Common myeloid progenitor, CD34-positive (primary cell): ENCODE measurements at regions not wholly inside any gene's neighbourhood (a gene's known extent, or its start where the extent isn't known, plus 50 kb on each side); places are given as distances from the start of the nearest gene placed in this dataset.
A peak's percentile ranks its signal among the peaks of the same experiment; 100 is the strongest.

Experiments used
- CTCF ChIA-PET: fragments of 350-600 bp; sonication (Branson Sonifier 250); formaldehyde crosslinking; loops from one replicate; lab custom pipeline; 2021; ENCODE audit warnings: antibody characterized with exemption; lab: Charles Lee
- POLR2A ChIA-PET: fragments of 350-600 bp; sonication (Branson Sonifier 250); formaldehyde crosslinking; loops from one replicate; lab custom pipeline; 2021; ENCODE audit warnings: antibody characterized with exemption; lab: Charles Lee
- DNase-seq, 3 donors: peaks; one replicate each; pipeline versions ENCODE4 v3.0.0 to v3.0.0-alpha.2; 2013
- H3K27ac ChIP-seq, 2 experiments: 1 replicate in 1 of 2; 2 replicates in 1 of 2; pipeline ENCODE4 v1.7.0; 2013; ENCODE audit warnings: inconsistent platforms in 2 of 2, low read length in 2 of 2, mild to moderate bottlenecking in 2 of 2, low read depth in 1 of 2, moderate library complexity in 1 of 2; ENCODE audit not compliant: severe bottlenecking in 2 of 2, insufficient read depth in 1 of 2, poor library complexity in 1 of 2
- H3K27me3 ChIP-seq, 5 experiments: replicated peaks in 2 of 5; 1 replicate in 3 of 5; 2 replicates in 2 of 5; pipeline versions ENCODE4 v1.6.1 to v1.7.0; 2013; ENCODE audit warnings: low read length in 4 of 5, mild to moderate bottlenecking in 2 of 5, moderate library complexity in 2 of 5, inconsistent platforms in 1 of 5; ENCODE audit not compliant: insufficient read depth in 5 of 5, control insufficient read depth in 4 of 5
- H3K36me3 ChIP-seq, 4 experiments: 1 replicate in 2 of 4; 2 replicates in 2 of 4; pipeline versions ENCODE4 v1.6.1 to v1.7.0; 2013; ENCODE audit warnings: low read length in 3 of 4, control low read depth in 1 of 4, mild to moderate bottlenecking in 1 of 4; ENCODE audit not compliant: control insufficient read depth in 4 of 4, insufficient read depth in 4 of 4
- H3K4me1 ChIP-seq, 4 experiments: 1 replicate in 3 of 4; 2 replicates in 1 of 4; pipeline versions ENCODE4 v1.6.1 to v1.7.1; 2013; ENCODE audit warnings: low read length in 3 of 4, mild to moderate bottlenecking in 3 of 4, control low read depth in 1 of 4, inconsistent platforms in 1 of 4, moderate library complexity in 1 of 4; ENCODE audit not compliant: control insufficient read depth in 4 of 4, insufficient read depth in 4 of 4; ENCODE audit errors: control extremely low read depth in 1 of 4
- H3K4me3 ChIP-seq, 7 experiments: 1 replicate in 4 of 7; 2 replicates in 3 of 7; pipeline versions ENCODE4 v1.5.1 to v1.7.0; 2013; ENCODE audit warnings: mild to moderate bottlenecking in 7 of 7, low read length in 6 of 7, moderate library complexity in 6 of 7, inconsistent platforms in 2 of 7, low read depth in 2 of 7, control low read depth in 1 of 7; ENCODE audit not compliant: insufficient read depth in 4 of 7, control insufficient read depth in 1 of 7; ENCODE audit errors: extremely low read depth in 1 of 7
- H3K9me3 ChIP-seq, 5 experiments: 1 replicate in 4 of 5; 2 replicates in 1 of 5; pipeline versions ENCODE4 v1.6.1 to v1.7.1; 2013; ENCODE audit warnings: low read length in 4 of 5, mild to moderate bottlenecking in 2 of 5, inconsistent platforms in 1 of 5, low read depth in 1 of 5, moderate library complexity in 1 of 5; ENCODE audit not compliant: control insufficient read depth in 4 of 5, insufficient read depth in 2 of 5; ENCODE audit errors: control extremely low read depth in 1 of 5
- WGBS: methylation state at CpG from one replicate; pipeline ENCODE4 v1.1.5; 2013; ENCODE audit not compliant: insufficient coverage; 5-methylcytosine and 5-hydroxymethylcytosine counted together

DNA sequence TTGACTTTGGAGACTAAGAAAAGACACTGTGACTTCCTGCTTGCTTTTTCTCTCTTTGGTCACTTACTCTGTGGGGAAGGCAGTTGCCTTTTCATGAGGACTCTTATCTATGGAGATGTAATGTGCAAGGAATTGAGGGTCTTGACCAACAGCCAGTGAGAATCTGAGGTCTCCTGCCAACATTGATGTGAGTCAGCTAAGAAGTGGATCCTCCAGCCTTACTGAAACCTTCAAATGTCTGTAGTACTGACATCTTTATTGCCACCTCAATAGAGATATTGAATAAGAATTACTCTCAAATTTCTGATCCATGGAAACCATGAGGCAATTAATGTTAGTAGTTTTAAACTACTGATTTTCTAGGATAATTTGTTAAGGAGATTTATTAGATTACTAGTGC is 598.4 kb downstream of the ADGRL2 start:
- Histone ChIP-seq H3K36me3 (no peaks in the 10 kb centered on the region), H3K27me3 (no peaks in the 10 kb centered on the region), H3K9me3 (peaks cover 0 to 2% (median 0%) of the 10 kb centered on the region in 5 experiments), H3K4me1 (peaks cover 0 to 7% (median 1%) of the 10 kb centered on the region in 4 experiments), H3K4me3 (no peak overlapping the region), H3K27ac (no peak overlapping the region)
- CTCF ChIA-PET: interaction anchor here (1.0 kb wide), 1 partner anchor 34 kb away, joined by 3 read pairs; no protein-coding TSS in a partner anchor
- DNase-seq: no peak
- POLR2A ChIA-PET: no interaction called here

DNA sequence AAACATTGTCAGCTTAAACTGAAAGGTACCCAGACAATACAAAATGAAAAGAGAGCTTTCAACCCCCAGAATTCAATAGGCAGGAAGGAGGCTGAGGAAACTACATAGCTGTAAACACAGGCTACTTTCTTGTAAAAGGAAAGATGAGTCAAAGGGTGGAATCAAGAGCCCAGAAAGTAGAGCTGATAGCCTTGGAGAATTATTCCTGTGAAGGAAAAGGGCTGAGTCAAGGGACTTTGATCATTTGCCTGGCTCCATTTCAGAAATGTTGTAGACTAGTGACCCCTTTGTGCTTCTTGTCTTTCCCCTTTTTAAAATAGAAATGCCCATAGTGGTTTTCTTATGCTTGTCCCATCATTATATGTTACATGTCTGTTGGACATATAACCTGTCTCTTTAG is 597.6 kb downstream of the ADGRL2 start:
- no peak overlapping the region for H3K27ac ChIP-seq
- H3K36me3 ChIP-seq: no peaks in the 10 kb centered on the region
- CTCF ChIA-PET: interaction anchor here (1.0 kb wide), 1 partner anchor 35 kb away, joined by 3 read pairs; no protein-coding TSS in a partner anchor
- peaks cover 0 to 7% (median 1%) of the 10 kb centered on the region in 4 experiments for H3K4me1 ChIP-seq
- no peak for DNase-seq
- peaks cover 0 to 2% (median 0%) of the 10 kb centered on the region in 5 experiments for H3K9me3 ChIP-seq
- no peak overlapping the region for H3K4me3 ChIP-seq
- POLR2A ChIA-PET: no interaction called here
- no peaks in the 10 kb centered on the region for H3K27me3 ChIP-seq

DNA sequence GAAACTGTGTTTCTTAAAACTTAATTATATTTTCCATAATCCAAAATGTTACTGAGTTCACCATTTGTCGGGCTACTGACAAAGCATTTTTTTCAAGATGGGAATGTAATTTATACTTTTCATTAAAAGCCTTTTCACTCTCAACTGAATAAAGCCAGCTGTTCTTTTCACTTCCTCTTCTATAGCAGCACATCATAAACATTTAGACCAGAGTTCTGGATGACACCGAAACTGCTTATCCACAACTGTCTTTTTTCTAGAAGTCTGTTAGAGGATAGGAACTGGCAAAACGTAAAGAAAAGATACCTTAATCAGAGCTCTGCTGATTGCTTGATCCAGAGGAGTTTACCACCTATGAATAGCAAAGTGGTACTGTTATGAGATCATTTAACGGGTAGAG is 594.7 kb downstream of the ADGRL2 start:
- Histone ChIP-seq H3K9me3 (peaks cover 0 to 2% (median 0%) of the 10 kb centered on the region in 5 experiments), H3K27ac (no peak overlapping the region), H3K4me1 (peaks cover 0 to 4% (median 1%) of the 10 kb centered on the region in 4 experiments), H3K27me3 (no peaks in the 10 kb centered on the region), H3K36me3 (no peaks in the 10 kb centered on the region), H3K4me3 (no peak overlapping the region)
- ChIA-PET CTCF (no interaction called here), POLR2A (no interaction called here)
- 100% methylated on average over 1 of the region's 4 CpGs for WGBS
- DNase-seq: peak in 2 of 3 donors; percentile 63 to 71

DNA sequence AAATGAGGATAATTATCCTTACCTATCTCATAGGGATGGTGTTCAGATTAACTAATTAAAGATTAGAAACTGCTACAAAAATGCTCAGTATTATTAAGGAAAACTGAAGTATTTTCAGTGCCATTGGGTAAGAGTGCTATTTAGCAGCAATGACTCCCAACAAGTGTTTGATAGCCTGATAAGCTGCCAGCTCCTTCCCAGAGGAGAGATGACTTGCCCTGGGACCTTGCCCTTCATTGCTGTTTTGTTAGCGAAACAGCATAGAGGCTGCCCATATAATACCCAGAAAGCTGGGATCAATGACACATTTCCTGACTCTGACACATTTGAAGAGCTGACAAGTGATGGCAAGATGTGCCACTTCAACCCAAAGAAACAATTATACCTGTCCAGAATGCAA is 592.2 kb downstream of the ADGRL2 start:
- 100% methylated on average over 1 of the region's 1 CpG for WGBS
- CTCF ChIA-PET: no interaction called here

DNA sequence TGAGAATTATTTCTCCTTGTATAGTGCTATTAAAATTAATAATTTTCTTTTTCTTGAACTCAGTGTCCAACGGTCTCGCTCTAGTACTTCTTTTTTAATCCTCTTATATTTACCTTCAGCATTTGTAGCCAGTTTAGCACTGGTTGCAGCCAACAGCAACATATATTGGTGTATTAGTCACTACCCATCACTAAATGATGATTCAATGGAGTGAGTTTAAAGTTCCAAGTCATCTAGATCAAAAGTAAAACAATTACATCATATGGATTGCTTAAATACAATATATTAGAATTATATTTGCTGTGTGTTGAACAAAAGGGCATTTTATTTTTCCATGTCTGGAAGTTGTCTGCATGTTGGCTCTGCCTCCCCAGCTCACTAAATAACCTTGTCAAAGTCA is 591.8 kb downstream of the ADGRL2 start:
- no peaks in the 10 kb centered on the region for H3K27me3 ChIP-seq
- H3K9me3 ChIP-seq: peaks cover 0 to 2% (median 0%) of the 10 kb centered on the region in 5 experiments
- H3K27ac ChIP-seq: no peak overlapping the region
- CTCF ChIA-PET: no interaction called here
- DNase-seq: no peak
- no peaks in the 10 kb centered on the region for H3K36me3 ChIP-seq
- peaks cover 0 to 4% (median 1%) of the 10 kb centered on the region in 4 experiments for H3K4me1 ChIP-seq
- H3K4me3 ChIP-seq: no peak overlapping the region
- POLR2A ChIA-PET: no interaction called here
- no CpG with 5 or more reads among the region's 2 CpGs for WGBS

More for the DNA sequence above, 592.2 kb downstream of the ADGRL2 start:
- no peaks in the 10 kb centered on the region for H3K36me3 ChIP-seq
- H3K4me1 ChIP-seq: peaks cover 0 to 4% (median 1%) of the 10 kb centered on the region in 4 experiments
- no peak for DNase-seq
- peaks cover 0 to 2% (median 0%) of the 10 kb centered on the region in 5 experiments for H3K9me3 ChIP-seq
- POLR2A ChIA-PET: no interaction called here
- H3K27me3 ChIP-seq: no peaks in the 10 kb centered on the region
- no peak overlapping the region for H3K27ac ChIP-seq
- H3K4me3 ChIP-seq: no peak overlapping the region

DNA sequence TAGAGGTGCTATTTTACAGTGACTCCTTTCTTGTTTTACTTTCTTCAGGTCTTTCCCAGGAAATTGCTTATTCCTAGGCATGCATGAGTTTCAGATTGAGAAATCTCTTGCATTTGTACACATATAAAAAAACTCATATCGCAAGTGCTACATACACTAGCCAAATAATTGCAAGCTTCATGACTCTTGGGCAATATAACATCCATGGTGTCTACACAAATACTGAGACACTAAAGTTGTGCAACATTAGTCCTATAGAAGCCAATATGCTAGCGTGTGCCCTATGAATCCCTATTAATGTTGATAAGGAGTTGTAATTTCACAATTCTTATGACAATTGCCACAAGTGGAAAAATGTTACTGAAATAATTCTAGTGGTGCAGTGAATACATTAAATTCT is 591.0 kb downstream of the ADGRL2 start:
- H3K4me3 ChIP-seq: no peak overlapping the region
- peaks cover 0 to 4% (median 1%) of the 10 kb centered on the region in 4 experiments for H3K4me1 ChIP-seq
- H3K27ac ChIP-seq: no peak overlapping the region
- no peaks in the 10 kb centered on the region for H3K27me3 ChIP-seq
- no peak for DNase-seq
- POLR2A ChIA-PET: no interaction called here
- 89% methylated on average over 1 of the region's 2 CpGs for WGBS
- peaks cover 0 to under 1% (median 0%) of the 10 kb centered on the region in 5 experiments for H3K9me3 ChIP-seq
- no peaks in the 10 kb centered on the region for H3K36me3 ChIP-seq
- CTCF ChIA-PET: no interaction called here

DNA sequence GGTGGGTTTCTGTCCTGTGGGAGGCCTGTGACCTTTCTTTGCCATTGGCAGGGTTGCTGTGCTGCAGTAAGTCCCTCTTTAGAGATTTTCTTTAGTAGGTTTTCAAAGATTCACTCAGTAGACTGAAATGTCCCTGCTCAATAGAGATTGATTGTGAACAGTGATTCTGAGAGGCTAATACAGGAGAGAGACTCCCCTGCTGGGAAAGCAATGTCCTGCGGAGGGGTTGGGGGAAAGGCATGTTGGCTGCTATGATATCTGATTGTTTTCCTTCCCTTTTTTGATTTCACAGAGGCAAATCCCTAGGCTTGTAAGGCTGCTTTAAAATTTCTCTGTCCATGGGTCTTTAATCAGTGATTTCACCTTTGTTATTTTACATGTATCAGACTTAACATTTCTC is 589.9 kb downstream of the ADGRL2 start:
- no peaks in the 10 kb centered on the region for H3K36me3 ChIP-seq
- peaks cover 0 to 4% (median under 1%) of the 10 kb centered on the region in 4 experiments for H3K4me1 ChIP-seq
- no peak for DNase-seq
- ChIA-PET CTCF (no interaction called here), POLR2A (no interaction called here)
- H3K27me3 ChIP-seq: no peaks in the 10 kb centered on the region
- H3K27ac ChIP-seq: no peak overlapping the region
- WGBS: 40% methylated on average over 1 of the region's 1 CpG
- H3K9me3 ChIP-seq: no peaks in the 10 kb centered on the region
- H3K4me3 ChIP-seq: no peak overlapping the region
